GM18870 (cell line): ENCODE measurements at regions not wholly inside any gene's neighbourhood (a gene's known extent, or its start where the extent isn't known, plus 50 kb on each side); places are given as distances from the start of the nearest gene placed in this dataset.

Source experiments
- ATAC-seq: cut with Tn5 transposase; IDR thresholded peaks from one replicate; pipeline ENCODE4 v1.9.1; 2021; ENCODE audit warnings: moderate library complexity; ENCODE audit not compliant: unreplicated experiment

DNA sequence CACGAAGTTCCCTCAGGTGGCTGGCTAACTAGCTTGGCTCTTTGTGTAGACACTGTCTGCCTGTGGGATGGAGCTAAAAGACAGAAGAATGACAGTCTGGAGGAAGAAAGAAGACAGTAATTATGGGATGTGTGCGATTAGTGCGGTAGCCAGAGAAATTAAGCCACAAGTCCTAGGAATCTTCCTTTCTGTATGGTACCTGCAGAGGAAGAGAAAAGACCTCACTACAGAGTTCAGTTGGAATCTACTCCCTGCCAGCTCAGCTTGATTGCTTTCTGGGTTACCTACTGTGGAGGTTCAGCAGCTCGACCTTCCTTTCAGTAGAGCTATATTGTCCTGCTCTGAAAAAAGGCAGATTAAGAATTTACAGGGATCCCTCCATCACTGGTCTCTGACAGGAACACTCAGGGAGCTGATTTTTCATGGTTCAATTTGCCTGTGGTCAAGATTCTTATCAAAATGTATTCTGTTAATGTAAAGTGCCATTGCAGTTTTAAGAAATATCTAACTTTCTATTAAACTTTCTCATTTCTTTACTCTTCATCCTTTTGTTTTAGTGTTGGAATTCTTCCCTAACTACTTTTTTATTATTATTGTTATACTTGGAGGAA, 187.2 kb downstream of the CENPW start:
- no peak for ATAC-seq

GRCh38 chr6:126529637-126530362, 189.9 kb downstream of the CENPW start:
- ATAC-seq: no peak

GRCh38 chr6:126530775-126531174, 190.9 kb downstream of the CENPW start:
- ATAC-seq: no peak

- peak; percentile 28 for ATAC-seq
These were observed 191.4 kb downstream of the CENPW start for GRCh38 chr6:126531286-126531685.

DNA sequence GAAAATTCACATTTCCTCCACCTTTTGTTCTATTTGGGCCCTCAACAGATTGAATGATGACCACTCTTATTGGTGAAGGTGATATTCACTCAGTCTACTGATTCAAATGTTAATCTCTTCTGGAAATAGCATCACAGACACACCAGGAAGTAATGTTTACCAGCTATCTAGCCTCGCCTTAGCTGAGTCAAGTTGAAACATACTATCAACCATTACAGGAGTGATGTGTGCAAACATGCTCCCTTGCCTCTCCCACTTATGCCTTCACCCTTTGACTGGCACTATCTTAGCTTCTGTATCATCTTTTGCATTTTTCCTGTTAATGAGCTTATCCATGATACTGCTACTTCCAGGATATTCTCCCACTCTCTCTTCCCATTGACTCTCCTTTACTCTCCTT, 191.9 kb downstream of the CENPW start:
- ATAC-seq: peak; percentile 87

- ATAC-seq: no peak
These were observed 194.5 kb downstream of the CENPW start for GRCh38 chr6:126534401-126534800.

GRCh38 chr6:126535138-126535537, 195.2 kb downstream of the CENPW start:
- ATAC-seq: no peak

GRCh38 chr6:126535595-126535994, 195.7 kb downstream of the CENPW start:
- ATAC-seq: no peak

DNA sequence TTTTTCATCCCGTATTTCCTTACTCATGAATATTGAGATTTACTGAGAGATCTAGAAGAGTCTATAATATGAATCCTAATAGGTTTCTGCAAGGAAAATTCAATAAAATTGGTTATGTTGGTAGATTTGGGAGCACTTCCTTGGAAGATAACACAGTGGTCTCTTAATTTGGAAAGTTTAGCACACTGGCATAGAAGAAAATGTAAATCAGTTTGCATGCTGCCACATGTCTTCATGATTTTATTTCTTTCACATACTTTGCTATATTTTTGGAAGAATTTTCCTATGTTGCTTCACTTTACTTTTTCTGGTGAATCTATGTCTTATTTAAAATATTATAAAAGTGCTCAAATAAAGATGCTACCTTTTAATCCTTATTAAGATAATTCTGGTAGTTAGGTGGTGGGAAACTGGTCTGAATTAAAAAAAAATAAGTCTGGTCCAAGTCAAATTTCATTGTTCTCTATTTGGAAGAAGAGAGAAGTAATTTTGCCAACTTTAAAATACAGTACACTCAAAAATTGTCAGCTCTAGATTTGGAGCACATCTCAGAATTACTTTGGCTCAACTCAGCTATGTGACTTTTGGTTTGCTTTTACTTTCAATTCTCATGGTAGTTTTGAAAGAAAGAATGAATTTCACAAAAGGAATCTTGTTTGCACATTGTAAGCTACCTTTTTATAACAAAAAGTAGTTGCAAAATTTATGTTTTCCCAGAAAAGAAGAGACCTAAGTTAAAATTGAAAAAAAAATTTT, 197.3 kb downstream of the CENPW start:
- no peak for ATAC-seq

- ATAC-seq: no peak
These were observed 199.1 kb downstream of the CENPW start for GRCh38 chr6:126539022-126539421.

- no peak for ATAC-seq
These were observed 200.2 kb downstream of the CENPW start for GRCh38 chr6:126540161-126540560.

GRCh38 chr6:126541806-126542491, 202.0 kb downstream of the CENPW start:
- ATAC-seq: no peak

DNA sequence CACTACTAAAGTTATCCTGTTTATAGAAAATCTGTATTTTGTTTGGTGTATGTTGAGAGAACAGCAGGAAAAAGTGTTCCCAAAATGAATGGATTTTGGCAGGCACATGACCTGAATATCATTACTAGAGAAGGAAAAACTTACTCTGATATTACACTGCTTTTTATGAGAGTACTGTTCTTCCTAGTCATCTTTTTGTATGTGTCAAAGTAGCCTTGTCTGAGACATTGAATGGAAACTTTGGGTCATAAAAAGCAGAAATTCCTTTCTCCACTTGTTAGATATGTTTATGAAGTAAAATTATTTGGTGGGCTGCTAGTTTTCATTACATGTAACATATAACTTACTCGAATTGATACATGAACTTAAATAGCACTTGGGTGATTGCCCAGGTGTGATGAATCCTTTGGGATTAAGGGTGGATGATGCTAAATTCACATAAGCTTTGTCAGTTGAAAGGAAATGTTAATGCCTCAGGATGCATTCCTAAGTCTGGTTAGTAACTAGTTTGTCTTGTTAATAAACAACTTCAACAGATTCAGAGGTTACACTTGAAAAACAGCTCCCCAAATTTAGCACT, 206.7 kb downstream of the CENPW start:
- ATAC-seq: no peak

GRCh38 chr6:126548300-126548699, 208.4 kb downstream of the CENPW start:
- no peak for ATAC-seq

- no peak for ATAC-seq
These were observed 210.4 kb downstream of the CENPW start for GRCh38 chr6:126550323-126550722.

GRCh38 chr6:126551832-126552231, 211.9 kb downstream of the CENPW start:
- ATAC-seq: no peak

DNA sequence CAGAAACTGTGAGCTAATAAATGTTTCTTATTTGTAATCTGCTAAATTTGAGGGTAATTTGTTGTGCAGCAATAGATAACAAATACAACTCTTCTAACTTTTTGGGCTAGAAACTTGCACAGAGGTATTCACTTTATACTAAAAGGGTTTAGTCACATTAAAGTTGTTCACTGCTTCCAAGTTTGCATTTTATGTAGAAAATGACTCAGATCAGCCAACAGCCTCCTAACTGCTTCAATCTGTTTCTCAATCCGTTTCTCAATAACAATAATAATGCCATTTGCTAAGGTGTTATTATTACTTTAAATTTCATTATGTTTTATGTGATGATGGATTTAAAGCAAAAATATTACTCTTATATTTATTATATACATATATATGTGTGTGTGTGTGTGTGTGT, 213.9 kb downstream of the CENPW start:
- no peak for ATAC-seq

DNA sequence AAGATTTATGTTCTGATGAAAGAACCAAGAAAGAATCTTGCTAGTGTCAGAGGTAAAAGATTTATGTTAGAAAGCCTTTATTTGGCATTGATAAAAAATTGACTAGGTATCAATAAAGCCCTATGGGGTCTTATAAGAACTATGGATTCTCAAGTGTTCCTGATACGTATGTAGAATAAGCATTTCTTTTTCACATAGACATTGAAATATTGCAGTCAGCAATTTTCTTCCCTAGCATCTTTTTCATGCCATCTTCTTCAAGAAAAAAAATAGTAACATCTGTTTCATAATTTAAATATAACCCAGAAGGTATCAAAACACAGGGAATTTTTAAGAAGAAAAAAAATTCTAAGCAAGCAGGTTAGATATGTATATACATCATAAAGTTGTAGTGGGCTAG, 230.6 kb downstream of the CENPW start:
- ATAC-seq: no peak

- no peak for ATAC-seq
These were observed 234.4 kb downstream of the CENPW start for GRCh38 chr6:126574301-126574700.

- no peak for ATAC-seq
These were observed 241.4 kb downstream of the CENPW start for GRCh38 chr6:126581316-126581715.

- ATAC-seq: no peak
These were observed 260.5 kb downstream of the CENPW start for GRCh38 chr6:126600258-126600916.
